ENCODE measurements at regions not wholly inside any gene's neighbourhood (a gene's known extent, or its start where the extent isn't known, plus 50 kb on each side); places are given as distances from the start of the nearest gene placed in this dataset.

DNA sequence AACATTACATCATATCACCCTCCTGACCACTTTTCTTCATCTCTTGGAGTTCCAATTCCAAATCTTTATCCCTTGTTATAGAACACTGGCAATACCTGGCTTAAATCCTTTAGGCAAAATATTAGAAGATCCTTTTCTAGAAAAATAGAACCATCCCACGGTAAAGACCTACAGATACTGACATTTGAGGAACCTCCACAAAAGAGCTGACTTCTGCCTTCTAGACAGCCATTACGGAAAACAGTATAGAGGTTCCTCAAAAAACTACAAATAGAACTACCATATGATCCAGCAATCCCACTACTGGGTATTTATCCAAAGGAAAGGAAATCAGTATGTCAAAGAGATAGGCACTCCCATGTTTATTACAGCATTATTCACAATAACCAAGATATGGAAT, 241.7 kb upstream of the AMIGO2 start:
- H3K4me1 ChIP-seq (ENCODE audit: insufficient read depth, low read length, poor library complexity, severe bottlenecking): peaks cover 6% of the 10 kb centered on the region
- intact Hi-C loops (cut with micrococcal nuclease; ENCODE audit: unreplicated experiment): no loop called here
- BruUV-seq (replicated peaks): no TSS peak
- H3K9me3 ChIP-seq (ENCODE audit: low read depth, low read length, poor library complexity, severe bottlenecking): no peaks in the 10 kb centered on the region
- TF ChIP-seq, protein P1, sequence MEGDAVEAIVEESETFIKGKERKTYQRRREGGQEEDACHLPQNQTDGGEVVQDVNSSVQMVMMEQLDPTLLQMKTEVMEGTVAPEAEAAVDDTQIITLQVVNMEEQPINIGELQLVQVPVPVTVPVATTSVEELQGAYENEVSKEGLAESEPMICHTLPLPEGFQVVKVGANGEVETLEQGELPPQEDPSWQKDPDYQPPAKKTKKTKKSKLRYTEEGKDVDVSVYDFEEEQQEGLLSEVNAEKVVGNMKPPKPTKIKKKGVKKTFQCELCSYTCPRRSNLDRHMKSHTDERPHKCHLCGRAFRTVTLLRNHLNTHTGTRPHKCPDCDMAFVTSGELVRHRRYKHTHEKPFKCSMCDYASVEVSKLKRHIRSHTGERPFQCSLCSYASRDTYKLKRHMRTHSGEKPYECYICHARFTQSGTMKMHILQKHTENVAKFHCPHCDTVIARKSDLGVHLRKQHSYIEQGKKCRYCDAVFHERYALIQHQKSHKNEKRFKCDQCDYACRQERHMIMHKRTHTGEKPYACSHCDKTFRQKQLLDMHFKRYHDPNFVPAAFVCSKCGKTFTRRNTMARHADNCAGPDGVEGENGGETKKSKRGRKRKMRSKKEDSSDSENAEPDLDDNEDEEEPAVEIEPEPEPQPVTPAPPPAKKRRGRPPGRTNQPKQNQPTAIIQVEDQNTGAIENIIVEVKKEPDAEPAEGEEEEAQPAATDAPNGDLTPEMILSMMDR (conservative IDR thresholded peaks at IDR 0.05; ENCODE audit: low read depth, low read length): no peak
- no peak for TF ChIP-seq EZH2 (IDR thresholded peaks at IDR 0.05; ENCODE audit: borderline replicate concordance, low read depth, low read length, poor library complexity, severe bottlenecking)
- H3K36me3 ChIP-seq (ENCODE audit: insufficient read depth, low read length, poor library complexity, severe bottlenecking): no peaks in the 10 kb centered on the region
- H3K4me3 ChIP-seq (ENCODE audit: low read depth, low read length, poor library complexity, severe bottlenecking): no peak overlapping the region
- no peak overlapping the region for H3K27ac ChIP-seq (ENCODE audit: low read depth, low read length, poor library complexity, severe bottlenecking)
- no peak for DNase-seq (ENCODE audit: low spot score)
- no peaks in the 10 kb centered on the region for H3K27me3 ChIP-seq (replicated peaks; ENCODE audit: insufficient read depth, low read depth, low read length, poor library complexity)
- POLR2A ChIA-PET (ENCODE audit: low non-redundant PET): no interaction called here
- CTCF ChIA-PET: no interaction called here

DNA sequence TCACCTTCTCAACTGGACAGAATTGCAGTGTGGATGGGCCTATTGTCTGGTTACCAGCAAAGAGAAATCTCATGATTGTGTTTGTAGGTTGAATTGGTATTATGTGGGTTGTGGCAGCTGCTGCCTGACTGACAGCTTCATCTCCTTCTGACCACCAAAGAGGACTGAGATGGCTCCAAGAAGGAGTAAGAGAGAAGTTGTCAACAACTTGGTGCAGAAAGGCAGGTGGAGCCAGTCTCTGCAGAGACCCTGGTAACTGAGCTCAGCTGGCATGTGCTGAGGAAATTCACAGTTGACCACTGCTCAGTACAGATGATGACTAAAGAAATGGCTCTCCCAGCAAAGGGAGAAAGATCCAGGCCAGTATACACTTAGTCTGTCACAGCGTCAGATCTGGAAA, 240.0 kb upstream of the AMIGO2 start:
- no peaks in the 10 kb centered on the region for H3K9me3 ChIP-seq (ENCODE audit: low read depth, low read length, poor library complexity, severe bottlenecking)
- H3K4me1 ChIP-seq (ENCODE audit: insufficient read depth, low read length, poor library complexity, severe bottlenecking): peaks cover 7% of the 10 kb centered on the region
- H3K27me3 ChIP-seq (replicated peaks; ENCODE audit: insufficient read depth, low read depth, low read length, poor library complexity): no peaks in the 10 kb centered on the region
- no TSS peak for BruUV-seq (replicated peaks)
- POLR2A ChIA-PET (ENCODE audit: low non-redundant PET): no interaction called here
- no peak overlapping the region for H3K4me3 ChIP-seq (ENCODE audit: low read depth, low read length, poor library complexity, severe bottlenecking)
- intact Hi-C loops (cut with micrococcal nuclease; ENCODE audit: unreplicated experiment): no loop called here
- no peak overlapping the region for H3K27ac ChIP-seq (ENCODE audit: low read depth, low read length, poor library complexity, severe bottlenecking)
- DNase-seq (ENCODE audit: low spot score): no peak
- H3K36me3 ChIP-seq (ENCODE audit: insufficient read depth, low read length, poor library complexity, severe bottlenecking): no peaks in the 10 kb centered on the region
- TF ChIP-seq, protein P1 (conservative IDR thresholded peaks at IDR 0.05; ENCODE audit: low read depth, low read length): no peak
- TF ChIP-seq EZH2 (IDR thresholded peaks at IDR 0.05; ENCODE audit: borderline replicate concordance, low read depth, low read length, poor library complexity, severe bottlenecking): no peak
- CTCF ChIA-PET: no interaction called here

DNA sequence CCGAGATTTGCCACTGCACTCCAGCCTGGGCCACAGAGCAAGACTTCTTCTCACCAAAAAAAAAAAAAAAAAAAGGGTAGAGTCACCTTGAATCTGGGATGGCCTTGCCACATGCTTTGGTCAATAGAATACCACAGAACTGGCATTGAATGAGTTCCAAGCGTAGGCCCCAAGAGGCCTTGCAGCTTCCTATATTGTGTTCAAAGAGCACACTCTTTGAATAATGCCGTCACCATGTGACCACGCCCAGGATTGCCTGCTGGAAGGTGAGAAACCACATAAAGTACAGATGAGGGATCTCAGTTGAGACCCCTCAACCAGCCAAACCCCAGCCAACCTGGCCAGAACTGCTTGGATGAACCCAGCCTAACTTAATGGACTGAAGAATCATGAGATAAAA, 239.2 kb upstream of the AMIGO2 start:
- no peak for DNase-seq (ENCODE audit: low spot score)
- Histone ChIP-seq H3K36me3 (ENCODE audit: insufficient read depth, low read length, poor library complexity, severe bottlenecking) (no peaks in the 10 kb centered on the region), H3K27ac (ENCODE audit: low read depth, low read length, poor library complexity, severe bottlenecking) (no peak overlapping the region), H3K9me3 (ENCODE audit: low read depth, low read length, poor library complexity, severe bottlenecking) (no peaks in the 10 kb centered on the region), H3K4me3 (ENCODE audit: low read depth, low read length, poor library complexity, severe bottlenecking) (no peak overlapping the region), H3K4me1 (ENCODE audit: insufficient read depth, low read length, poor library complexity, severe bottlenecking) (peaks cover 7% of the 10 kb centered on the region), H3K27me3 (replicated peaks; ENCODE audit: insufficient read depth, low read depth, low read length, poor library complexity) (no peaks in the 10 kb centered on the region)
- no peak for TF ChIP-seq EZH2 (IDR thresholded peaks at IDR 0.05; ENCODE audit: borderline replicate concordance, low read depth, low read length, poor library complexity, severe bottlenecking)
- TF ChIP-seq, protein P1 (conservative IDR thresholded peaks at IDR 0.05; ENCODE audit: low read depth, low read length): no peak
- intact Hi-C loops (cut with micrococcal nuclease; ENCODE audit: unreplicated experiment): no loop called here
- no TSS peak for BruUV-seq (replicated peaks)
- POLR2A ChIA-PET (ENCODE audit: low non-redundant PET): no interaction called here
- CTCF ChIA-PET: no interaction called here
